GM13976 (cell line): ENCODE measurements at regions not wholly inside any gene's neighbourhood (a gene's known extent, or its start where the extent isn't known, plus 50 kb on each side); places are given as distances from the start of the nearest gene placed in this dataset.

Experiments
- DNase-seq: peaks from one replicate; pipeline ENCODE4 v3.0.0; 2012; ENCODE audit warnings: low spot score
- CTCF ChIP-seq: IDR thresholded peaks from 2 replicates; pipeline ENCODE4 v1.5.1; 2012; ENCODE audit warnings: borderline replicate concordance, mild to moderate bottlenecking; ENCODE audit not compliant: insufficient read depth; ENCODE audit errors: extremely low read depth, missing control alignments, control extremely low read depth
- in situ Hi-C: fragments of 300-500 bp; cut with MboI; formaldehyde crosslinking; loops from one replicate; pipeline ENCODE4 v1.12.0; 2022; ENCODE audit warnings: low sequenced_read_pairs, mixed read lengths, inconsistent platforms; ENCODE audit not compliant: unreplicated experiment

DNA sequence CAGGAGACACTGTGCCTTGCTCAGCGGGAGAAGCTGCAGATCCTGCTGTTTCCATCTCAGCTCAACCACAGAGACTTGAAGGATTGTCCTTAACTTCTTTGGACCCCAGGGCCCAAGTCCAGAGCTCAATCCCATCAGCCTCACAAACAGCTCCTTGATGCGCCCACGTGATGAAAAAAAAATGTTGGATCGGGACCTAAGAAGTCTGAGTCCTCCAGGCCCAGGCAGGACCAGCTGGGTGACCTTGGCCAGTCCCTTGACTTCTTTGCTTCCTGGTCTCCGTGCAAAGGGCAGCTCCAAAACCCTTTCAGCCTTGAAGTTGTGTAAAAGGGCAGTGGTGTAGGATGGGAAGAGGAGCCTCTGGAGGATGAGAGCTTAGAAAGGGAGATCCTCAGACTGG lies 175.5 kb downstream of the ZFP36L2 start:
- no peak for DNase-seq
- in situ Hi-C loops = no loop called here
- no peak for TF ChIP-seq CTCF

GRCh38 chr2:43049836-43050801 lies 176.3 kb downstream of the ZFP36L2 start:
- no peak for TF ChIP-seq CTCF
- no peak for DNase-seq
- in situ Hi-C loops = no loop called here

GRCh38 chr2:43047187-43047780 lies 179.1 kb downstream of the ZFP36L2 start:
- no peak for TF ChIP-seq CTCF
- DNase-seq = no peak
- in situ Hi-C loops = no loop called here

GRCh38 chr2:43045866-43046265 lies 180.5 kb downstream of the ZFP36L2 start:
- in situ Hi-C loops = no loop called here
- DNase-seq = no peak
- TF ChIP-seq CTCF = no peak

- in situ Hi-C loops = no loop called here
- TF ChIP-seq CTCF = no peak
- no peak for DNase-seq
Measured at GRCh38 chr2:43044093-43044681, 182.2 kb downstream of the ZFP36L2 start.

GRCh38 chr2:43043553-43043870 lies 182.9 kb downstream of the ZFP36L2 start:
- no peak for DNase-seq
- no peak for TF ChIP-seq CTCF
- in situ Hi-C loops = no loop called here
